DOHH2 (cell line): ENCODE measurements at regions not wholly inside any gene's neighbourhood (a gene's known extent, or its start where the extent isn't known, plus 50 kb on each side); places are given as distances from the start of the nearest gene placed in this dataset.

Experiments used
- CTCF ChIP-seq: fragments of 200-600 bp; sonication (generic); IDR thresholded peaks from one replicate; pipeline ENCODE4 v1.5.1; 2014; ENCODE audit warnings: antibody characterized with exemption, mild to moderate bottlenecking, low read depth, low read length; ENCODE audit not compliant: poor library complexity, severe bottlenecking
- EZH2phosphoT487 ChIP-seq: fragments of 200-600 bp; sonication (generic); IDR thresholded peaks from 2 replicates; pipeline ENCODE4 v1.6.1; 2017; ENCODE audit warnings: borderline replicate concordance, mild to moderate bottlenecking, antibody characterized with exemption, low read length, moderate library complexity, mixed read lengths

- no peak for TF ChIP-seq CTCF
- TF ChIP-seq EZH2phosphoT487: no peak
Observed at GRCh38 chr7:35418716-35419390, 165.0 kb upstream of the TBX20 start.
